Naive B cell (primary cell): ENCODE measurements at regions not wholly inside any gene's neighbourhood (a gene's known extent, or its start where the extent isn't known, plus 50 kb on each side); places are given as distances from the start of the nearest gene placed in this dataset.
"Not testable (repeated sequence)": the region's sequence is repeated elsewhere in the genome, so short reads cannot be mapped to it uniquely, and the experiment has no call there.

Experiments used
- ATAC-seq, 2 donors: fragments of 150-1000 bp; cut with Tn5 transposase; 2 replicates each; pipeline ENCODE4 v1.10.0; 2021; ENCODE audit warnings: low read depth in 2 of 2, mild to moderate bottlenecking in 2 of 2, moderate library complexity in 2 of 2
- DNase-seq: peaks from one replicate; pipeline ENCODE4 v3.0.0; 2022
- H3K27ac Mint-ChIP-seq, 6 donors: one replicate each; pipeline ENCODE4 v1.8.0; 2020 to 2022; ENCODE audit warnings: mild to moderate bottlenecking in 6 of 6, mixed read lengths in 6 of 6, moderate library complexity in 5 of 6, inconsistent platforms in 2 of 6
- H3K27me3 Mint-ChIP-seq, 3 donors: one replicate each; pipeline ENCODE4 v1.8.0; 2021 to 2022; ENCODE audit warnings: mixed read lengths in 3 of 3, mild to moderate bottlenecking in 1 of 3
- H3K36me3 Mint-ChIP-seq, 2 donors: one replicate each; pipeline ENCODE4 v1.8.0; 2020 to 2022; ENCODE audit warnings: mixed read lengths in 2 of 2, inconsistent platforms in 1 of 2, mild to moderate bottlenecking in 1 of 2
- H3K4me1 Mint-ChIP-seq, 3 donors: one replicate each; pipeline ENCODE4 v1.8.0; 2020 to 2022; ENCODE audit warnings: mixed read lengths in 3 of 3, inconsistent platforms in 1 of 3, mild to moderate bottlenecking in 1 of 3, moderate library complexity in 1 of 3
- H3K4me3 Mint-ChIP-seq, 8 donors: one replicate each; pipeline ENCODE4 v1.8.0; 2020 to 2022; ENCODE audit warnings: mild to moderate bottlenecking in 8 of 8, mixed read lengths in 8 of 8, moderate library complexity in 8 of 8, inconsistent platforms in 2 of 8
- H3K9me3 Mint-ChIP-seq, 7 donors: one replicate each; pipeline ENCODE4 v1.8.0; 2020 to 2022; ENCODE audit warnings: mixed read lengths in 7 of 7, mild to moderate bottlenecking in 5 of 7, inconsistent platforms in 2 of 7, moderate library complexity in 1 of 7

GRCh38 chr5:38672059-38672788 is 115.8 kb upstream of the LIFR start:
- H3K27ac Mint-ChIP-seq: no peak overlapping the region
- peaks cover 0 to 22% (median 6%) of the 10 kb centered on the region in 7 donors for H3K9me3 Mint-ChIP-seq
- no peak for ATAC-seq
- H3K36me3 Mint-ChIP-seq: no peaks in the 10 kb centered on the region
- no peak for DNase-seq
- H3K4me3 Mint-ChIP-seq: no peak overlapping the region
- H3K27me3 Mint-ChIP-seq: peaks cover 0 to 5% (median 0%) of the 10 kb centered on the region in 3 donors
- H3K4me1 Mint-ChIP-seq: no peaks in the 10 kb centered on the region

- DNase-seq (no peak), ATAC-seq (no peak)
- Mint-ChIP-seq H3K4me1 (no peaks in the 10 kb centered on the region), H3K27ac (no peak overlapping the region), H3K36me3 (no peaks in the 10 kb centered on the region), H3K9me3 (peaks cover 0 to 23% (median 6%) of the 10 kb centered on the region in 7 donors), H3K4me3 (no peak overlapping the region), H3K27me3 (peaks cover 0 to 5% (median 0%) of the 10 kb centered on the region in 3 donors)
These were observed 117.2 kb upstream of the LIFR start for GRCh38 chr5:38673671-38674071.

- Mint-ChIP-seq H3K36me3 (no peaks in the 10 kb centered on the region), H3K9me3 (peaks cover 0 to 23% (median 6%) of the 10 kb centered on the region in 7 donors), H3K4me3 (no peak overlapping the region), H3K27ac (no peak overlapping the region), H3K27me3 (peaks cover 0 to 5% (median 0%) of the 10 kb centered on the region in 3 donors), H3K4me1 (no peaks in the 10 kb centered on the region)
- ATAC-seq (no peak), DNase-seq (no peak)
These were observed 119.0 kb upstream of the LIFR start for GRCh38 chr5:38675443-38675842.

DNA sequence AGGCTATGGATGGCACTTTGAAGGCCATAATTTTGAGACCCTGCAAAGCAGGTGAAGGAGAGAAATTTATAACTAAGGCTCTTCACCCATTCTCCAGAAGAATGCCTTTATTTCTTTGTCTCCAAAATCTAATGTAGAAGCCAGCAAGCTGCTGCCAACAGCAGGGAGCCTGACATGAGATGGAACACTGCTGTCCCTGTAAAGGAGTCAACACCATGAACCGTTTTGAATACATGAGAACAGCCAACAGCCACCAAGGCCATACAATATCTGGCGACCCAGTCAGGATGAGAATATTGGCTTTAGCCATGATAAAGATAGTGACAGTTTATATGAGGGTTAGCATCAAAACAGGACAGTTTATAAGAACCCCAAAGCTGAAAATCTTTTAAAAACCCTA is 121.2 kb upstream of the LIFR start:
- ATAC-seq: no peak
- Mint-ChIP-seq H3K36me3 (no peaks in the 10 kb centered on the region), H3K4me1 (no peaks in the 10 kb centered on the region), H3K27me3 (peaks cover 0 to 5% (median 0%) of the 10 kb centered on the region in 3 donors), H3K9me3 (peaks cover 0 to 23% (median 6%) of the 10 kb centered on the region in 7 donors), H3K4me3 (no peak overlapping the region), H3K27ac (no peak overlapping the region)
- DNase-seq: no peak

DNA sequence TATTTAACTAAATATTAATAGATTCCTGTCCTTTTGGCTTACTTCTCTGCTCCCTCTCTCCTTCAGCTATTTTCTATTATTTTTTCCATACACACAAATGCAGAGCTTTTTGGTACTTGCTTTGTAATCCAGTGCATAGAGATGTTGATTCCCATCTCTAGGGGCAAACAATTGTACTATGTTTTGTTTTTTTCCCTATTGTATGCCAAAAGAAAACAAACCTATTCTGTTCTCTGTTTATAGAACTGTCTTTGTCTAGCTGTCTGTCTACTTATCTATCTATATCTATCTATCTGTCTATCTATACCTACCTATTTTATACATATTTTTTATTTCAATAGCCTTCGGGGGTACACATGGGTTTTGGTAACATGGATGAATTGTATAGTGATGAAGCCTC is 121.6 kb upstream of the LIFR start:
- Mint-ChIP-seq H3K27me3 (peaks cover 0 to 5% (median 0%) of the 10 kb centered on the region in 3 donors), H3K9me3 (peaks cover 0 to 23% (median 6%) of the 10 kb centered on the region in 7 donors), H3K36me3 (no peaks in the 10 kb centered on the region), H3K27ac (no peak overlapping the region), H3K4me1 (no peaks in the 10 kb centered on the region), H3K4me3 (no peak overlapping the region)
- no peak for DNase-seq
- no peak for ATAC-seq

DNA sequence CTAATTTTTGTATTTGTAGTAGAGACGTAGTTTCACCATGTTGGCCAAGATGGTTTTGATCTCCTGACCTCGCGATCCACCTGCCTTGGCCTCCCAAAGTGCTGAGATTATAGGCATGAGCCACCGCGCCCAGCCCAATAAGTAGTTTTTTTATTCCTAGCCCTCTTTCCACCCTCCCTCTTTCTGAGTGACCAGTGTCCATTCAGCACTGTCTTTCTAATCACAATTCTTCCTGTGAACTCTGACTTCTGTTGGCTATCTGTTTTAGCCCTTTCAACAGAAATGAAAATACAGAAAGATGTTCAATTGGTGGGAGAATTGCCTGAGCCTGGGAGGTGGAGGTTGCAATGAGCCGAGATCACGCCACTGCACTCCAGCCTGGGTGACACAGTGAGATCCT is 122.3 kb upstream of the LIFR start:
- not testable (repeated sequence) for H3K27ac Mint-ChIP-seq, H3K36me3 Mint-ChIP-seq

GRCh38 chr5:38680094-38680825 is 123.8 kb upstream of the LIFR start:
- no peaks in the 10 kb centered on the region for H3K36me3 Mint-ChIP-seq
- no peak for ATAC-seq

More for the DNA sequence above, 122.3 kb upstream of the LIFR start:
- H3K4me1 Mint-ChIP-seq, DNase-seq, H3K27me3 Mint-ChIP-seq, ATAC-seq, H3K4me3 Mint-ChIP-seq: not testable (repeated sequence)
- peaks cover 0 to 23% (median 6%) of the 10 kb centered on the region in 7 donors for H3K9me3 Mint-ChIP-seq

GRCh38 chr5:38681029-38681706 is 124.7 kb upstream of the LIFR start:
- no peaks in the 10 kb centered on the region for H3K27me3 Mint-ChIP-seq
- no peaks in the 10 kb centered on the region for H3K4me1 Mint-ChIP-seq
- no peak for DNase-seq
- H3K27ac Mint-ChIP-seq: no peak overlapping the region
- peaks cover 0 to 9% (median 3%) of the 10 kb centered on the region in 7 donors for H3K9me3 Mint-ChIP-seq
- no peak for ATAC-seq
- H3K36me3 Mint-ChIP-seq: no peaks in the 10 kb centered on the region
- H3K4me3 Mint-ChIP-seq: no peak overlapping the region

More at GRCh38 chr5:38680094-38680825, 123.8 kb upstream of the LIFR start:
- H3K27me3 Mint-ChIP-seq: no peaks in the 10 kb centered on the region
- no peak overlapping the region for H3K27ac Mint-ChIP-seq
- no peak for DNase-seq
- no peak overlapping the region for H3K4me3 Mint-ChIP-seq
- H3K4me1 Mint-ChIP-seq: no peaks in the 10 kb centered on the region
- H3K9me3 Mint-ChIP-seq: peaks cover 0 to 14% (median 6%) of the 10 kb centered on the region in 7 donors

DNA sequence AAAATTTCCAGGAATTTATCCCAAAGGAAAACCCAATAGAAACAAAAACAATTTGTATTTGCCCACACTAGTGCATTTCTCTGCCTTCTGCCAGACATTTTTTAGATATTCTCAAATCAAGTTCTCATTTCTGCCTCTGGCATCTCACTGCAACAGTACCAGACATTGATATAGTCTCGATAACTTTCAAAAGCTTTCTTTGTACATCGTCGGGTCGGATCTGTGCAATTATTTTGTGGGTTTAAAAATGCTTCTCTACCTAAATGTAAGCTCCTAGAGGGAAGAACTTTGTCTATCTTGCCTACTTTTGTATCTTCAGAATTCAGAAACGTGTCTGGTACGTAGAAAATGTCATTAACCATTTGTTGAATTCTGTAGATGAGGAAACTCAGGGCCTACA is 125.5 kb upstream of the LIFR start:
- ATAC-seq: no peak
- H3K36me3 Mint-ChIP-seq: no peaks in the 10 kb centered on the region

DNA sequence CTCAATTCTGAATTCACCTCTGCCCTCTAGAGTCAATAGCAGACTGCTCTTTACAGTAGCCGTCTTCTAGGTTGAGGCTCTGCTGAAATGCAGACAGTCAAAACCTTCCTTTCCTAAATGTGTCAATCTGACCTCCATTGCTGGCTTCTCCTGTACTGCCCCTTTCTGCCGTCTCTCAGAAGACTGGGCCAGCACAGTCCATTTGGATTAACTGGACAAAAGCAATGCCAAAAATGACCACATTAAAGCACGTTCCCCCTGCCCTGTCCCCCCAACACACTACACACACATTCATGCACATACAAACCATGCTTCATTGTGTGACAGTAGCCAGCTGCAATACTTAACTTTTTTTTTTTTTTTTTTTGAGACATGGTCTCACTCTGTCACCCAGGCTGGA is 130.2 kb upstream of the LIFR start:
- H3K4me1 Mint-ChIP-seq: no peaks in the 10 kb centered on the region
- no peak overlapping the region for H3K27ac Mint-ChIP-seq
- peaks cover 11 to 20% (median 12%) of the 10 kb centered on the region in 3 donors for H3K27me3 Mint-ChIP-seq
- H3K9me3 Mint-ChIP-seq: peaks cover 0 to 30% (median 15%) of the 10 kb centered on the region in 7 donors
- no peak overlapping the region for H3K4me3 Mint-ChIP-seq
- H3K36me3 Mint-ChIP-seq: no peaks in the 10 kb centered on the region
- DNase-seq (no peak), ATAC-seq (no peak)

More for the DNA sequence above, 125.5 kb upstream of the LIFR start:
- no peak for DNase-seq
- H3K4me3 Mint-ChIP-seq: no peak overlapping the region
- H3K27ac Mint-ChIP-seq: no peak overlapping the region
- peaks cover 0 to 12% (median 3%) of the 10 kb centered on the region in 7 donors for H3K9me3 Mint-ChIP-seq
- no peaks in the 10 kb centered on the region for H3K4me1 Mint-ChIP-seq
- H3K27me3 Mint-ChIP-seq: no peaks in the 10 kb centered on the region

DNA sequence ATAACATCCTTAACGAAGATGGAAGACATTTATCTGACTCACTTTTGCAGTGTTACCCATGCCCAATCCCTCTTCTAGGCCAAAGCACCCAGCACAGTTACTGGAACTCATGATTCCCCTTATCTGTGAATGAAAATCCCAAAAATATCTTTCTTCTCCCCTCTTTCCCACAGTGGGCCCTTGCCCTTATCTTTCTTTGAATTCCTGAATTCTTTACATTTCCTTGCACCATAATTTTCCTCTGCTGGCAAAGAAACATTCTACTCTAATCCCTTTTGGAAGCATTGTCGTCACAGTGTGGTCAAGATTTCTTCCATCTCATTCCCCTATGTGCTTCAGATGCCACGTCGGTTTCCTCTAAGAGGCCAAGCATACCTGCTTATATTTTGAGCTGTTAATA is 135.9 kb upstream of the LIFR start:
- peaks cover 11 to 38% (median 23%) of the 10 kb centered on the region in 3 donors for H3K27me3 Mint-ChIP-seq
- H3K27ac Mint-ChIP-seq: no peak overlapping the region
- no peak overlapping the region for H3K4me3 Mint-ChIP-seq
- H3K4me1 Mint-ChIP-seq: no peaks in the 10 kb centered on the region
- DNase-seq (no peak), ATAC-seq (no peak)
- peaks cover 0 to 3% of the 10 kb centered on the region in 2 donors for H3K36me3 Mint-ChIP-seq
- peaks cover 0 to 19% (median 10%) of the 10 kb centered on the region in 7 donors for H3K9me3 Mint-ChIP-seq

- ATAC-seq: no peak
- H3K27ac Mint-ChIP-seq: no peak overlapping the region
- peaks cover 0 to 3% of the 10 kb centered on the region in 2 donors for H3K36me3 Mint-ChIP-seq
- peaks cover 0 to 20% (median 9%) of the 10 kb centered on the region in 7 donors for H3K9me3 Mint-ChIP-seq
- peaks cover 11 to 33% (median 23%) of the 10 kb centered on the region in 3 donors for H3K27me3 Mint-ChIP-seq
- no peak overlapping the region for H3K4me3 Mint-ChIP-seq
- no peaks in the 10 kb centered on the region for H3K4me1 Mint-ChIP-seq
- DNase-seq: no peak
These were observed 136.5 kb upstream of the LIFR start for GRCh38 chr5:38692781-38693527.
